ENCODE measurements at regions not wholly inside any gene's neighbourhood (a gene's known extent, or its start where the extent isn't known, plus 50 kb on each side); places are given as distances from the start of the nearest gene placed in this dataset.

DNA sequence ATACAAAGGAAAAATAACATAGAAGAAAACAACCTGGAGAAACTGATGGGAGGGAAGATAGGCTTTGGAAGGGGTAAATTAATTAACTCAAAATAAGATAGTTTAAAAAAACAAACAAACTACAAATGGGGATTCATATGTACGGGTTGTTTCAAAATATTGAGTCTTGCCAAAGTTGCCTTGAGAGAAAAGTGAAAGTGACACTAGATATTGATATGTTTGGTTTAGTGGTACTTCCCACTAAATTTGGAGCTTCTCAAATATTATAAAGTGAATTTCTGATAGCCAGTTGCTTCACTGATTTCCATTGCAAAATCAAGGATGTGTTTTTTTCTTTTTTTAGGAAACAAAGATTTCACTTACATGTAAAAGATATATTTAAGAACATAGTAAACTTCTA, 149.5 kb upstream of the RUNX1 start:
- TF ChIP-seq, protein P1, sequence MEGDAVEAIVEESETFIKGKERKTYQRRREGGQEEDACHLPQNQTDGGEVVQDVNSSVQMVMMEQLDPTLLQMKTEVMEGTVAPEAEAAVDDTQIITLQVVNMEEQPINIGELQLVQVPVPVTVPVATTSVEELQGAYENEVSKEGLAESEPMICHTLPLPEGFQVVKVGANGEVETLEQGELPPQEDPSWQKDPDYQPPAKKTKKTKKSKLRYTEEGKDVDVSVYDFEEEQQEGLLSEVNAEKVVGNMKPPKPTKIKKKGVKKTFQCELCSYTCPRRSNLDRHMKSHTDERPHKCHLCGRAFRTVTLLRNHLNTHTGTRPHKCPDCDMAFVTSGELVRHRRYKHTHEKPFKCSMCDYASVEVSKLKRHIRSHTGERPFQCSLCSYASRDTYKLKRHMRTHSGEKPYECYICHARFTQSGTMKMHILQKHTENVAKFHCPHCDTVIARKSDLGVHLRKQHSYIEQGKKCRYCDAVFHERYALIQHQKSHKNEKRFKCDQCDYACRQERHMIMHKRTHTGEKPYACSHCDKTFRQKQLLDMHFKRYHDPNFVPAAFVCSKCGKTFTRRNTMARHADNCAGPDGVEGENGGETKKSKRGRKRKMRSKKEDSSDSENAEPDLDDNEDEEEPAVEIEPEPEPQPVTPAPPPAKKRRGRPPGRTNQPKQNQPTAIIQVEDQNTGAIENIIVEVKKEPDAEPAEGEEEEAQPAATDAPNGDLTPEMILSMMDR (IDR thresholded peaks at IDR 0.05): no peak
- TF ChIP-seq TCF7L2 (IDR thresholded peaks at IDR 0.05; ENCODE audit: low read depth, low read length): no peak
- TF ChIP-seq, protein P2, sequence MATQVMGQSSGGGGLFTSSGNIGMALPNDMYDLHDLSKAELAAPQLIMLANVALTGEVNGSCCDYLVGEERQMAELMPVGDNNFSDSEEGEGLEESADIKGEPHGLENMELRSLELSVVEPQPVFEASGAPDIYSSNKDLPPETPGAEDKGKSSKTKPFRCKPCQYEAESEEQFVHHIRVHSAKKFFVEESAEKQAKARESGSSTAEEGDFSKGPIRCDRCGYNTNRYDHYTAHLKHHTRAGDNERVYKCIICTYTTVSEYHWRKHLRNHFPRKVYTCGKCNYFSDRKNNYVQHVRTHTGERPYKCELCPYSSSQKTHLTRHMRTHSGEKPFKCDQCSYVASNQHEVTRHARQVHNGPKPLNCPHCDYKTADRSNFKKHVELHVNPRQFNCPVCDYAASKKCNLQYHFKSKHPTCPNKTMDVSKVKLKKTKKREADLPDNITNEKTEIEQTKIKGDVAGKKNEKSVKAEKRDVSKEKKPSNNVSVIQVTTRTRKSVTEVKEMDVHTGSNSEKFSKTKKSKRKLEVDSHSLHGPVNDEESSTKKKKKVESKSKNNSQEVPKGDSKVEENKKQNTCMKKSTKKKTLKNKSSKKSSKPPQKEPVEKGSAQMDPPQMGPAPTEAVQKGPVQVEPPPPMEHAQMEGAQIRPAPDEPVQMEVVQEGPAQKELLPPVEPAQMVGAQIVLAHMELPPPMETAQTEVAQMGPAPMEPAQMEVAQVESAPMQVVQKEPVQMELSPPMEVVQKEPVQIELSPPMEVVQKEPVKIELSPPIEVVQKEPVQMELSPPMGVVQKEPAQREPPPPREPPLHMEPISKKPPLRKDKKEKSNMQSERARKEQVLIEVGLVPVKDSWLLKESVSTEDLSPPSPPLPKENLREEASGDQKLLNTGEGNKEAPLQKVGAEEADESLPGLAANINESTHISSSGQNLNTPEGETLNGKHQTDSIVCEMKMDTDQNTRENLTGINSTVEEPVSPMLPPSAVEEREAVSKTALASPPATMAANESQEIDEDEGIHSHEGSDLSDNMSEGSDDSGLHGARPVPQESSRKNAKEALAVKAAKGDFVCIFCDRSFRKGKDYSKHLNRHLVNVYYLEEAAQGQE (IDR thresholded peaks at IDR 0.05; ENCODE audit: insufficient read depth in 1 of 2, low read depth in 2 of 2, low read length in 1 of 2): no peak
